ENCODE measurements at regions not wholly inside any gene's neighbourhood (a gene's known extent, or its start where the extent isn't known, plus 50 kb on each side); places are given as distances from the start of the nearest gene placed in this dataset.

DNA sequence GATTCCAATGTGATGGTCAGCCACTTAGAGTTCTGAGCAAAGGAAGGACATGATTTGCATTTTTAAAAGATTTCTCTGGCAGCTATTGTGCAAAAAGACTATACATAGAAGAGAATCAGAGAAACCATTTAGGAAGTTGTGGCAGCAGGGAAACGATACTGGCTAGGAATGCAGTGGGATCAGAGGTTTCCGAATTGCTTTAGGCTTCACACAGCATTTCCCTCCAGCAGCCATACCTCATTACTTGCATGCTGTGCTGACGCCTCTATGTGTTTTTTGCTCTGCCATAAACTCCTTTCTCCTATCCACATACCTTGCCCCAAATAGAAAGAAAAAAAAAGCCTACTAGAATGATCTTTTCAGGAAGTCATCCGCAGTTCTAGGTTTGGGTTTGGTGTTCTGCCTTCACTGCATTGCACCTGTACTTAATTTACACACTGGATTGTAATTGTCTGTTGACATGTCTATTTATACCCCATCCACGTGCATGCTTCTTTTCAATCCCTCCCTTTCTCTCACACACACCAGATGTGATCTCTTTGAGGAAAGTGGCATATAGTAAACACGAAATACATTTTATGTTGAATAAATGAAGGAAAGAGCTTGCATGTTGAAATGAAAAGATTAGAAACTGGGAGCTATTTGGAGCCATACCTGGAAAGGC lies 860.3 kb upstream of the SEMA6D start (continued):
- no peak for TF ChIP-seq RNF219 (CRISPR knock-in tag; IDR thresholded peaks at IDR 0.05)
- TF ChIP-seq, protein P1, sequence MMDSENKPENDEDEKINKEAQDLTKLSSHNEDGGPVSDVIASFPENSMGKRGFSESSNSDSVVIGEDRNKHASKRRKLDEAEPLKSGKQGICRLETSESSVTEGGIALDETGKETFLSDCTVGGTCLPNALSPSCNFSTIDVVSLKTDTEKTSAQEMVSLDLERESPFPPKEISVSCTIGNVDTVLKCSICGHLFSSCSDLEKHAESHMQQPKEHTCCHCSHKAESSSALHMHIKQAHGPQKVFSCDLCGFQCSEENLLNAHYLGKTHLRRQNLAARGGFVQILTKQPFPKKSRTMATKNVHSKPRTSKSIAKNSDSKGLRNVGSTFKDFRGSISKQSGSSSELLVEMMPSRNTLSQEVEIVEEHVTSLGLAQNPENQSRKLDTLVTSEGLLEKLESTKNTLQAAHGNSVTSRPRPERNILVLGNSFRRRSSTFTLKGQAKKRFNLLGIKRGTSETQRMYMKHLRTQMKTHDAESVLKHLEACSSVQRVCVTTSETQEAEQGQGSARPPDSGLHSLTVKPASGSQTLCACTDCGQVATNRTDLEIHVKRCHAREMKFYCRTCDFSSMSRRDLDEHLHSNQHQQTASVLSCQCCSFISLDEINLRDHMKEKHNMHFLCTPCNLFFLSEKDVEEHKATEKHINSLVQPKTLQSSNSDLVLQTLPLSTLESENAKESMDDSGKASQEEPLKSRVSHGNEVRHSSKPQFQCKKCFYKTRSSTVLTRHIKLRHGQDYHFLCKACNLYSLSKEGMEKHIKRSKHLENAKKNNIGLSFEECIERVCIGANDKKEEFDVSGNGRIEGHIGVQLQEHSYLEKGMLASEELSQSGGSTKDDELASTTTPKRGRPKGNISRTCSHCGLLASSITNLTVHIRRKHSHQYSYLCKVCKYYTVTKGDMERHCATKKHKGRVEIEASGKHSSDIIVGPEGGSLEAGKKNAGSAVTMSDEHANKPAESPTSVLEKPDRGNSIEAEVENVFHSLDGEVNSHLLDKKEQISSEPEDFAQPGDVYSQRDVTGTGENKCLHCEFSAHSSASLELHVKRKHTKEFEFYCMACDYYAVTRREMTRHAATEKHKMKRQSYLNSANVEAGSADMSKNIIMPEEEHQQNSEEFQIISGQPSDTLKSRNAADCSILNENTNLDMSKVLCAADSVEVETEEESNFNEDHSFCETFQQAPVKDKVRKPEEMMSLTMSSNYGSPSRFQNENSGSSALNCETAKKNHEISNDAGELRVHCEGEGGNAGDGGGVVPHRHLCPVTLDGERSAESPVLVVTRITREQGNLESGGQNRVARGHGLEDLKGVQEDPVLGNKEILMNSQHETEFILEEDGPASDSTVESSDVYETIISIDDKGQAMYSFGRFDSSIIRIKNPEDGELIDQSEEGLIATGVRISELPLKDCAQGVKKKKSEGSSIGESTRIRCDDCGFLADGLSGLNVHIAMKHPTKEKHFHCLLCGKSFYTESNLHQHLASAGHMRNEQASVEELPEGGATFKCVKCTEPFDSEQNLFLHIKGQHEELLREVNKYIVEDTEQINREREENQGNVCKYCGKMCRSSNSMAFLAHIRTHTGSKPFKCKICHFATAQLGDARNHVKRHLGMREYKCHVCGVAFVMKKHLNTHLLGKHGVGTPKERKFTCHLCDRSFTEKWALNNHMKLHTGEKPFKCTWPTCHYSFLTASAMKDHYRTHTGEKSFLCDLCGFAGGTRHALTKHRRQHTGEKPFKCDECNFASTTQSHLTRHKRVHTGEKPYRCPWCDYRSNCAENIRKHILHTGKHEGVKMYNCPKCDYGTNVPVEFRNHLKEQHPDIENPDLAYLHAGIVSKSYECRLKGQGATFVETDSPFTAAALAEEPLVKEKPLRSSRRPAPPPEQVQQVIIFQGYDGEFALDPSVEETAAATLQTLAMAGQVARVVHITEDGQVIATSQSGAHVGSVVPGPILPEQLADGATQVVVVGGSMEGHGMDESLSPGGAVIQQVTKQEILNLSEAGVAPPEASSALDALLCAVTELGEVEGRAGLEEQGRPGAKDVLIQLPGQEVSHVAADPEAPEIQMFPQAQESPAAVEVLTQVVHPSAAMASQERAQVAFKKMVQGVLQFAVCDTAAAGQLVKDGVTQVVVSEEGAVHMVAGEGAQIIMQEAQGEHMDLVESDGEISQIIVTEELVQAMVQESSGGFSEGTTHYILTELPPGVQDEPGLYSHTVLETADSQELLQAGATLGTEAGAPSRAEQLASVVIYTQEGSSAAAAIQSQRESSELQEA (CRISPR knock-in tag; IDR thresholded peaks at IDR 0.05; ENCODE audit: not compliant biosample characterization), result no peak
- TF ChIP-seq, protein P2, sequence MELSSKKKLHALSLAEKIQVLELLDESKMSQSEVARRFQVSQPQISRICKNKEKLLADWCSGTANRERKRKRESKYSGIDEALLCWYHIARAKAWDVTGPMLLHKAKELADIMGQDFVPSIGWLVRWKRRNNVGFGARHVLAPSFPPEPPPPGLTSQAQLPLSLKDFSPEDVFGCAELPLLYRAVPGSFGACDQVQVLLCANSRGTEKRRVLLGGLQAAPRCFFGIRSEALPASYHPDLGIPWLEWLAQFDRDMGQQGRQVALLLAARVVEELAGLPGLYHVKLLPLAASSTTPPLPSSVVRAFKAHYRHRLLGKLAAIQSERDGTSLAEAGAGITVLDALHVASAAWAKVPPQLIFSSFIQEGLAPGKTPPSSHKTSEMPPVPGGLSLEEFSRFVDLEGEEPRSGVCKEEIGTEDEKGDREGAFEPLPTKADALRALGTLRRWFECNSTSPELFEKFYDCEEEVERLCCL (CRISPR knock-in tag; IDR thresholded peaks at IDR 0.05; ENCODE audit: borderline replicate concordance), result no peak
